Endodermal cell (in vitro differentiated cells): ENCODE measurements at regions not wholly inside any gene's neighbourhood (a gene's known extent, or its start where the extent isn't known, plus 50 kb on each side); places are given as distances from the start of the nearest gene placed in this dataset.

ENCODE experiments used
- DNase-seq: peaks from one replicate; pipeline ENCODE4 v3.0.0-alpha.2; 2017
- H3K27ac ChIP-seq: 2 replicates; pipeline ENCODE4 v1.5.1; 2013; ENCODE audit warnings: mild to moderate bottlenecking, low read depth, low read length, moderate library complexity
- H3K27me3 ChIP-seq: 2 replicates; pipeline ENCODE4 v1.6.1; 2013; ENCODE audit warnings: mild to moderate bottlenecking, low read length, moderate library complexity; ENCODE audit not compliant: insufficient read depth, control insufficient read depth, poor library complexity, severe bottlenecking
- H3K36me3 ChIP-seq: 2 replicates; pipeline ENCODE4 v1.7.0; 2013; ENCODE audit warnings: mild to moderate bottlenecking, low read length, moderate library complexity; ENCODE audit not compliant: control insufficient read depth, insufficient read depth
- H3K4me1 ChIP-seq: one replicate; pipeline ENCODE4 v1.7.0; 2013; ENCODE audit warnings: low read length; ENCODE audit not compliant: control insufficient read depth, insufficient read depth
- H3K4me3 ChIP-seq: 2 replicates; pipeline ENCODE4 v1.5.1; 2013; ENCODE audit warnings: mild to moderate bottlenecking, low read length, moderate library complexity
- H3K9ac ChIP-seq: 2 replicates; pipeline ENCODE4 v1.6.1; 2013; ENCODE audit warnings: mild to moderate bottlenecking, low read length, moderate library complexity; ENCODE audit not compliant: poor library complexity, severe bottlenecking; ENCODE audit errors: extremely low read depth
- H3K9me3 ChIP-seq: 2 replicates; pipeline ENCODE4 v1.6.1; 2013; ENCODE audit warnings: mild to moderate bottlenecking, low read length, moderate library complexity; ENCODE audit not compliant: control insufficient read depth
- H3K27ac Mint-ChIP-seq: 2 replicates; pipeline ENCODE4 v1.8.0; 2020; ENCODE audit warnings: mixed read lengths
- H3K27me3 Mint-ChIP-seq: 2 replicates; pipeline ENCODE4 v1.8.0; 2021; ENCODE audit warnings: mild to moderate bottlenecking, mixed read lengths; ENCODE audit not compliant: insufficient read depth
- H3K36me3 Mint-ChIP-seq: 2 replicates; pipeline ENCODE4 v1.8.0; 2020; ENCODE audit warnings: low read depth, mixed read lengths
- H3K4me1 Mint-ChIP-seq: 2 replicates; pipeline ENCODE4 v1.8.0; 2020; ENCODE audit warnings: mixed read lengths
- H3K4me3 Mint-ChIP-seq: 2 replicates; pipeline ENCODE4 v1.8.0; 2020; ENCODE audit warnings: mild to moderate bottlenecking, moderate library complexity, mixed read lengths
- H3K9me3 Mint-ChIP-seq: 2 replicates; pipeline ENCODE4 v1.8.0; 2020; ENCODE audit warnings: mild to moderate bottlenecking, mixed read lengths
- WGBS, 2 experiments: methylation state at CpG; one replicate each; pipeline versions ENCODE4 v1.1.5 to v1.1.7; 2013; ENCODE audit warnings: missing lambda C conversion rate in 2 of 2, mixed read lengths in 1 of 2; ENCODE audit not compliant: insufficient coverage in 1 of 2, insufficient read length in 1 of 2; 5-methylcytosine and 5-hydroxymethylcytosine counted together
- TF ChIP-seq, protein P1 (sequence below): fragments of 200-600 bp; sonication (generic); conservative IDR thresholded peaks from 2 replicates; pipeline ENCODE4 v1.5.0; 2021; ENCODE audit warnings: antibody characterized with exemption, mild to moderate bottlenecking

DNA sequence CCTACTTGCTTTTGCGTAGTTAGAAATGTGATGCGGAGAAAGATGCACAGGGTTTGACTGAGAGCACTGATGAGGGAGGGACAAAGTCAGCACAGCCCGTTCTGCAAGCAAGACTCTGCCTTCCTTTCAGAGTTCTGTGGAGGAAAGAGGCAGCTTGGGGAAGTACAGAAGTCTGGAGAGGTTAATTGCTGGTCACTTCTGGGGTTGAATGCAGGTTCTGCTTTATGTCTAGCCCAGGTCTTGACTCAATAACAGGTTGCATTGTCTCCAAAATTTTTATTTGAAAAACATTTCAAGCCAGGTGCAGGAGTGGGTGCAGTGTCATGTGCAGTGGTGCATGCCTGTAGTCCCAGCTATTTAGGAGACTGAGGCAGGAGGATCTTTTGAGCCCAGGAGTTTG lies 461.7 kb downstream of the NR2F2 start:
- no peak overlapping the region for H3K4me3 Mint-ChIP-seq
- no peaks in the 10 kb centered on the region for H3K9me3 Mint-ChIP-seq
- H3K36me3 ChIP-seq = no peaks in the 10 kb centered on the region
- DNase-seq = no peak
- no peaks in the 10 kb centered on the region for H3K27me3 Mint-ChIP-seq
- H3K4me3 ChIP-seq = no peak overlapping the region
- no peak overlapping the region for H3K27ac ChIP-seq
- H3K27ac Mint-ChIP-seq = no peak overlapping the region
- WGBS, 2 experiments = 97% methylated on average over 3 of the region's 3 CpGs; no CpG with 5 or more reads in 1 of the 2 experiments
- no peaks in the 10 kb centered on the region for H3K9me3 ChIP-seq
- no peaks in the 10 kb centered on the region for H3K36me3 Mint-ChIP-seq
- H3K4me1 Mint-ChIP-seq = peaks cover 3% of the 10 kb centered on the region
- H3K4me1 ChIP-seq = no peaks in the 10 kb centered on the region
- TF ChIP-seq, protein P1, sequence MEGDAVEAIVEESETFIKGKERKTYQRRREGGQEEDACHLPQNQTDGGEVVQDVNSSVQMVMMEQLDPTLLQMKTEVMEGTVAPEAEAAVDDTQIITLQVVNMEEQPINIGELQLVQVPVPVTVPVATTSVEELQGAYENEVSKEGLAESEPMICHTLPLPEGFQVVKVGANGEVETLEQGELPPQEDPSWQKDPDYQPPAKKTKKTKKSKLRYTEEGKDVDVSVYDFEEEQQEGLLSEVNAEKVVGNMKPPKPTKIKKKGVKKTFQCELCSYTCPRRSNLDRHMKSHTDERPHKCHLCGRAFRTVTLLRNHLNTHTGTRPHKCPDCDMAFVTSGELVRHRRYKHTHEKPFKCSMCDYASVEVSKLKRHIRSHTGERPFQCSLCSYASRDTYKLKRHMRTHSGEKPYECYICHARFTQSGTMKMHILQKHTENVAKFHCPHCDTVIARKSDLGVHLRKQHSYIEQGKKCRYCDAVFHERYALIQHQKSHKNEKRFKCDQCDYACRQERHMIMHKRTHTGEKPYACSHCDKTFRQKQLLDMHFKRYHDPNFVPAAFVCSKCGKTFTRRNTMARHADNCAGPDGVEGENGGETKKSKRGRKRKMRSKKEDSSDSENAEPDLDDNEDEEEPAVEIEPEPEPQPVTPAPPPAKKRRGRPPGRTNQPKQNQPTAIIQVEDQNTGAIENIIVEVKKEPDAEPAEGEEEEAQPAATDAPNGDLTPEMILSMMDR = no peak
- no peaks in the 10 kb centered on the region for H3K27me3 ChIP-seq
- no peak overlapping the region for H3K9ac ChIP-seq

DNA sequence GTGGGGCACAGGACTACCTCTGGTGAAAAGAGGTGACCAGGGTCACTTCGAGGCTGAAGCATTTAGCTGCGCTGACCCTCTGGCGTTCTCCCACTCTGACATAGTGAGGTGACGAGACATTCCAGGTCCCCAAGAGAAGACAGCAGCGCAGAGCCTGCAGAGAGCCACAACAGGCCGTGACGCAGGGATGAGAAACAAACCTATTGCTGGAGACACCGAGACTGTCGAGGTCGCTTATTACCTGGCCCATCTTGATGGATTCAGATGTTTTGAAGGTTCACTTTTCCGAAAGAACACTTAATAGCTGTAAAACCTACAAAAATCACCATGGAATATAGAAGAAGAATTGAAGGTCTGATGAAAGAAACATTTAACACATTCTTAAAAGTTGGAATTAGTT lies 466.3 kb downstream of the NR2F2 start:
- 89 to 90% methylated on average over 10 to 11 of the region's 11 CpGs for WGBS, 2 experiments
- H3K4me1 ChIP-seq = no peaks in the 10 kb centered on the region
- no peak overlapping the region for H3K4me3 ChIP-seq
- TF ChIP-seq, protein P1 = no peak
- H3K27me3 Mint-ChIP-seq = no peaks in the 10 kb centered on the region
- no peak for DNase-seq
- no peak overlapping the region for H3K4me3 Mint-ChIP-seq
- no peaks in the 10 kb centered on the region for H3K9me3 Mint-ChIP-seq
- H3K27ac Mint-ChIP-seq = no peak overlapping the region
- H3K36me3 ChIP-seq = no peaks in the 10 kb centered on the region
- no peaks in the 10 kb centered on the region for H3K27me3 ChIP-seq
- no peak overlapping the region for H3K27ac ChIP-seq
- H3K4me1 Mint-ChIP-seq = peaks cover 3% of the 10 kb centered on the region
- H3K9ac ChIP-seq = no peak overlapping the region
- no peaks in the 10 kb centered on the region for H3K36me3 Mint-ChIP-seq
- H3K9me3 ChIP-seq = no peaks in the 10 kb centered on the region

DNA sequence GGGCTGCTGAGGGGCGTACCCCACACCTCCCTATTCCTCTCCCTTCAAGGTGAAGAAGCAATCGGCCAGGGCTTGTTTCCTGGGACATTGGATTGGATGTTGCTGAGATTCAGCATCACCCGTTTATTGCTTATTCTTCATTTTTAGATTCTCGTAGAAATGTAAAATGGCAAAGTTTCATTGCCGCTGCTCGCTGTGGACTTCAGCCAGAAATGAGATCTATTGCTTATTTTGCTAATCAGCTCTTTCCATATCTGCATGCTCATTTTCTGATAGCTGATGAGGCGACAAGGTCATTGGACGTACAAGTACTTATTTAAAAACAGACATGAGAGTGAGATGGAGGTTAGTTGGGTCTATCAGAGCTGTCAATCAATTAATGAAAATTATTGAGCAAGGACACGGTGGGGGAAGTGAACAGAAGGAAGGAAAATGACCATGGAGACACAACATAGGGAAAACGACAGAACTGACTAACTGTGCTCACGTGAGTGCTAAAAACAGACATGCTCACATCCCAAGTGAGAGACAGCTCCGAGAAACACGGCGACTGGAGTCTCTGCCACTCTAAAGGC lies 471.2 kb downstream of the NR2F2 start:
- Histone ChIP-seq H3K4me1 (no peaks in the 10 kb centered on the region), H3K27ac (no peak overlapping the region), H3K9ac (no peak overlapping the region), H3K27me3 (no peaks in the 10 kb centered on the region), H3K36me3 (no peaks in the 10 kb centered on the region), H3K9me3 (no peaks in the 10 kb centered on the region), H3K4me3 (no peak overlapping the region)
- WGBS, 2 experiments = 92 to 93% methylated on average over 14 of the region's 14 CpGs
- no peaks in the 10 kb centered on the region for H3K9me3 Mint-ChIP-seq
- no peak overlapping the region for H3K27ac Mint-ChIP-seq
- H3K4me3 Mint-ChIP-seq = no peak overlapping the region
- no peaks in the 10 kb centered on the region for H3K4me1 Mint-ChIP-seq
- no peak for DNase-seq
- no peaks in the 10 kb centered on the region for H3K27me3 Mint-ChIP-seq
- H3K36me3 Mint-ChIP-seq = no peaks in the 10 kb centered on the region
- TF ChIP-seq, protein P1 = no peak
